GM21360 (cell line): ENCODE measurements at regions not wholly inside any gene's neighbourhood (a gene's known extent, or its start where the extent isn't known, plus 50 kb on each side); places are given as distances from the start of the nearest gene placed in this dataset.

Experiments
- ATAC-seq: cut with Tn5 transposase; IDR thresholded peaks from one replicate; pipeline ENCODE4 v1.9.1; 2021; ENCODE audit warnings: mild to moderate bottlenecking, moderate library complexity; ENCODE audit not compliant: unreplicated experiment

DNA sequence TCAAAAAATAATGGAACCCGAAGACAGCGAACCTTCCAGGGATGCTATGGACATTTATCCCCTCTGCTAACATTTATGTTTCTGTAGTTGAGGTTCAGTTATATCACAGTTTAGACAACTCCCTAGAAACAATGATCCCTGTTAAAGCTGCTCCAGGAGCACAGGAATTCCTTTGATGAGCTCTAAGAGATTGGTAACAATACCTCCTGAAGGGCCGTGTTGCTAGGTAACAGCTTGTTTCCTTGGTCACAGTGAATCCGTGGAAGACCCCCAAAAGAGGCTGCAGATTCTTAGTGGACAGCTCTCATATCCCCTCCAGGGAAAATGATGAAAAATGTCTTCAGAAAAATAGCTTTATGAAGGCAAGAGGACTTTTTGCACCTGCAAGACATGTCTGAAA is 160.2 kb downstream of the SERPINI1 start:
- ATAC-seq = no peak

- ATAC-seq = no peak
These were observed 159.7 kb downstream of the SERPINI1 start for GRCh38 chr3:167895178-167895577.

- ATAC-seq = no peak
These were observed 156.7 kb downstream of the SERPINI1 start for GRCh38 chr3:167892205-167892604.

DNA sequence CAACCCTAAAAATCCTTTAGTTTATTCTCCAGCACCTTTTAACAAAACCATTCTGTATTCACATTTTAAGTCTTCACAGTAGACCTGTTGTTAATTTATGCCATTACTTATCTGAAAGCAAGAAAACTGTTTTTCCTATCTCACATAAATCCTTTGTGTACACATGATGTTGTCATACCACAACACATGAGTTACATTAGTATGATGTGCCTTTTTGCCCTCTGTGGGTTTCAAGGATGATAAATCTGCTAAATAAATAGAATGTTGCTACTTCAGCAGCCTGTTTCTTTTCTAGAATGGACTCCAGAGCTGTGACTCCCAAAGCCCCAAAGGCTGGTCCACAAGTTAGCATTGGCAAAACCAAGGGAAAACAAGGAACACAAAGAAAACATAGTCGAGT is 151.6 kb downstream of the SERPINI1 start:
- ATAC-seq = no peak

DNA sequence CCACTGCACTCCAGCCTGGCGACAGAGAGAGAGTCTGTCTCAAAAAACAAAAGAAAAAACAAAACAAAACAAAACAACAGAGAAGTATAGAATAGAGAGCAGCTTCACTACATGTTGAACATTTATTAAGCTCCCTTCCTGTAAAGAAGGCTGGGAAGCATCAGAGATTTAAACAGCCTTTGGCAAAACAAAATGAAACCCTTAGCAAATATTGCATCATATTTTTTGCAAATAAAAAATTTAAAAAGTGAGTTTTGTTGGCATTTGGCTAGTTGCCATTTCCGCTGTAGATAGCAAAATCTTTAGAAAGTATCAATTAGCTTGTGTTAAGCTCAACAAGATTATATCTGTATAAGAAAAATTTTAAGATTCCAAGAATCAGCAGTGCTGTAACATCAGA is 151.2 kb downstream of the SERPINI1 start:
- ATAC-seq = no peak

GRCh38 chr3:167885277-167885676 is 149.8 kb downstream of the SERPINI1 start:
- no peak for ATAC-seq

- no peak for ATAC-seq
These were observed 149.0 kb downstream of the SERPINI1 start for GRCh38 chr3:167884481-167884880.

GRCh38 chr3:167883452-167883851 is 147.9 kb downstream of the SERPINI1 start:
- no peak for ATAC-seq

DNA sequence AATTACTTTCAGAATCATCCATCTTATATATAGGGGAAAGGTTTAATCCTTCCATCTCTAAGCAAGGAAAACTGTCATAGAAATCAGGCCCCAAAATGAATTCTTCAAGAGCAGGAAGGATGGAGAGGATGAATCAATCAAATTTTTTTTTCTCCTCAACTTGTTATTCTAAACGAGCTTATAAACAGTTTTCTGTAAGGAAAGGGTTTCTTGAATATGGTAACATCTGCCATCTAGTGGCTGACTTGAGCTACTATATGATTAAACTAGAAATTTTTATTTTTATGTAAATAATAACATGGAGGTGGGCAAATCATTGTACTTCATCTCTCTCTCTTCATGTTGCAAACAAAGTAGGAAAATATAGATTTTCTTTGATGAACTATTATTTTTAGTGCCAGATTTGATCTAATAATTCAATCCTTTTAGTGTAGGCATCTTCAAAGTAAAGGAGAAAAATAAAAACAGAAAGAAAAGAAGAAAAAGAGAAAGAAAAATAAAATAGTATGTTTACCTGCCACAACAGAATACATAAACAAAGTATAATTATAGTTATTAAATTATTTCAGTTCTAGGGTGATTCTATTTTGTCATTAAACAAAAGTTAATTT is 146.6 kb downstream of the SERPINI1 start:
- ATAC-seq = peak; percentile 82

- ATAC-seq = no peak
These were observed 144.7 kb downstream of the SERPINI1 start for GRCh38 chr3:167880183-167880582.

- ATAC-seq = no peak
These were observed 141.2 kb downstream of the SERPINI1 start for GRCh38 chr3:167876620-167877281.
